H1 (cell line): ENCODE measurements at regions not wholly inside any gene's neighbourhood (a gene's known extent, or its start where the extent isn't known, plus 50 kb on each side); places are given as distances from the start of the nearest gene placed in this dataset.

Source experiments
- NANOG ChIP-seq: IDR thresholded peaks from 2 replicates; pipeline ENCODE4 v1.6.1; 2011; ENCODE audit warnings: low read length, low read depth, mild to moderate bottlenecking, inconsistent platforms; ENCODE audit not compliant: insufficient read depth, poor library complexity, severe bottlenecking

- TF ChIP-seq NANOG, result no peak
Observed at GRCh38 chr12:74922642-74923041, 287.0 kb downstream of the KCNC2 start (continued).
